ENCODE measurements at regions not wholly inside any gene's neighbourhood (a gene's known extent, or its start where the extent isn't known, plus 50 kb on each side); places are given as distances from the start of the nearest gene placed in this dataset.

DNA sequence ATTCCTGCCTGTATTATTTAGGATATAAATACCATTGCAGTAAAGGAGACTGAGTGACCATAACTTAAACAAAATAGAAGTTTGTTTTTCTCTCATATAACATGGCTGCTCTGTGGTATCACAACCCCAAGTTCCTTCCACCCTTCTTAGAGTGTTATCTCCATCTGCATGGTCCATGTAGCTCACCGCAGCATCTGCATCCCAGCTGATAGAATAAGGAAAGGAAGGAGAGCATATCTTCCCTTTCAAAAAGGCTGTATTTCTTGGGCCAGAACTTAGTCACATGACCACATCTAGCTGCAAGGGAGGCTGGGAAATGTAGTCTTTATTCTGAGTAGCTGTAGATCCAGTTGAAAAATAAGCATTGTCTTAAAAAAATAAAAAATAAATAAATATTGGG is 184.8 kb upstream of the NUDT4 start:
- no peak for TF ChIP-seq CTCF (IDR thresholded peaks at IDR 0.05)
- Histone ChIP-seq H3K27ac (no peak overlapping the region), H3K27me3 (no peaks in the 10 kb centered on the region)

GRCh38 chr12:93195511-93195910 is 182.2 kb upstream of the NUDT4 start:
- Histone ChIP-seq H3K27me3 (no peaks in the 10 kb centered on the region), H3K9me3 (peaks cover 0 to 4% of the 10 kb centered on the region in 2 donors), H3K27ac (no peak overlapping the region), H3K36me3 (no peaks in the 10 kb centered on the region), H3K4me3 (no peak overlapping the region), H3K4me1 (peaks cover 0 to 47% of the 10 kb centered on the region in 2 donors)
- TF ChIP-seq CTCF (IDR thresholded peaks at IDR 0.05), result no peak
- no peak for DNase-seq (ENCODE audit: low spot score)

More for the DNA sequence above, 184.8 kb upstream of the NUDT4 start:
- Histone ChIP-seq H3K4me3 (no peak overlapping the region), H3K9me3 (peaks cover 0 to 4% of the 10 kb centered on the region in 2 donors), H3K36me3 (no peaks in the 10 kb centered on the region), H3K4me1 (peaks cover 0 to 25% of the 10 kb centered on the region in 2 donors)
- DNase-seq (ENCODE audit: low spot score), result no peak

GRCh38 chr12:93197067-93197593 is 180.6 kb upstream of the NUDT4 start:
- Histone ChIP-seq H3K9me3 (peaks cover 0 to 4% of the 10 kb centered on the region in 2 donors), H3K36me3 (no peaks in the 10 kb centered on the region), H3K27me3 (no peaks in the 10 kb centered on the region), H3K4me1 (peaks cover 0 to 35% of the 10 kb centered on the region in 2 donors), H3K4me3 (no peak overlapping the region), H3K27ac (peak overlapping the region in 1 of 2 donors; percentile 5)
- no peak for DNase-seq (ENCODE audit: low spot score)
- TF ChIP-seq CTCF (IDR thresholded peaks at IDR 0.05), result no peak

- Histone ChIP-seq H3K36me3 (no peaks in the 10 kb centered on the region), H3K9me3 (no peaks in the 10 kb centered on the region), H3K27ac (peak overlapping the region in 1 of 2 donors; percentile 23), H3K4me3 (no peak overlapping the region), H3K27me3 (no peaks in the 10 kb centered on the region), H3K4me1 (peaks cover 0 to 32% of the 10 kb centered on the region in 2 donors)
- TF ChIP-seq CTCF (IDR thresholded peaks at IDR 0.05), result no peak
- no peak for DNase-seq (ENCODE audit: low spot score)
These were observed 179.6 kb upstream of the NUDT4 start for GRCh38 chr12:93198086-93198485.

DNA sequence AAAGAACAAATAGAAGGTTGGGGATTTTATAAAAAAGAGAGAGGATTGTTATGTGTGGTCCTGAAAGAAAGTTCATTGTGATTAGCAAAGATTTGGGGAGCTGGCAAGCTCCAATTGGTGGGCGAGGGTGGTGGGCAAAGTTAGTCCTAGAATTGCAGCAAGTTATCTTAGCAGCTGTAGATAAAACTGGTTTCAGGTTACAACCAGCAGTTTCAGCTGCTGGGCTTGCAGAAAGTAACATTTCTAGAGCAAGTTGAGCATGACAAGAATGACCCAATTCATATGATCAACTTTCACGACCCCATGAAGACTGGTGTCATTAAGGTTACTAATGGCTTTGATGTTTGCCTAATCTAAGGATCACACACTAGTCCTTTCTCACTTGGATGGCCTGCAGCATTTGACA is 177.9 kb upstream of the NUDT4 start:
- no peaks in the 10 kb centered on the region for H3K36me3 ChIP-seq
- peaks cover 0 to 32% of the 10 kb centered on the region in 2 donors for H3K4me1 ChIP-seq
- no peak overlapping the region for H3K27ac ChIP-seq
- DNase-seq (ENCODE audit: low spot score), result no peak
- no peaks in the 10 kb centered on the region for H3K9me3 ChIP-seq
- no peaks in the 10 kb centered on the region for H3K27me3 ChIP-seq
- no peak for TF ChIP-seq CTCF (IDR thresholded peaks at IDR 0.05)
- no peak overlapping the region for H3K4me3 ChIP-seq

GRCh38 chr12:93200291-93200917 is 177.3 kb upstream of the NUDT4 start:
- no peaks in the 10 kb centered on the region for H3K27me3 ChIP-seq
- no peak overlapping the region for H3K4me3 ChIP-seq
- no peaks in the 10 kb centered on the region for H3K9me3 ChIP-seq
- no peak for TF ChIP-seq CTCF (IDR thresholded peaks at IDR 0.05)
- H3K27ac ChIP-seq, result no peak overlapping the region
- no peak for DNase-seq (ENCODE audit: low spot score)
- H3K36me3 ChIP-seq, result no peaks in the 10 kb centered on the region
- peaks cover 0 to 32% of the 10 kb centered on the region in 2 donors for H3K4me1 ChIP-seq
